Colonic mucosa (tissue), 4 donors: ENCODE measurements at regions not wholly inside any gene's neighbourhood (a gene's known extent, or its start where the extent isn't known, plus 50 kb on each side); places are given as distances from the start of the nearest gene placed in this dataset.

Source experiments
- DNase-seq: peaks from one replicate; pipeline ENCODE4 v3.0.0-alpha.2; 2020
- H3K27ac ChIP-seq: fragments of 200-600 bp; one replicate; pipeline ENCODE4 v1.8.0; 2021
- H3K27me3 ChIP-seq: fragments of 200-600 bp; one replicate; pipeline ENCODE4 v1.8.0; 2021
- H3K36me3 ChIP-seq: fragments of 200-600 bp; one replicate; pipeline ENCODE4 v1.8.0; 2021
- H3K4me1 ChIP-seq: fragments of 200-600 bp; one replicate; pipeline ENCODE4 v1.8.0; 2021; ENCODE audit warnings: mild to moderate bottlenecking
- H3K4me3 ChIP-seq: fragments of 200-600 bp; one replicate; pipeline ENCODE4 v1.8.0; 2021
- H3K9ac ChIP-seq, 2 donors: one replicate each; pipeline ENCODE4 v1.7.0; 2013; ENCODE audit warnings: control low read depth in 2 of 2, low read depth in 2 of 2, low read length in 2 of 2
- H3K9me3 ChIP-seq: fragments of 200-600 bp; one replicate; pipeline ENCODE4 v1.8.0; 2021
- CTCF ChIP-seq: fragments of 200-600 bp; IDR thresholded peaks from one replicate; pipeline ENCODE4 v1.8.0; 2022; ENCODE audit warnings: antibody characterized with exemption, mild to moderate bottlenecking
- intact Hi-C: fragments of 100-400 bp; cut with DNase I; formaldehyde crosslinking; loops from one replicate; pipeline ENCODE4 v1.14.1; 2022
- donor health status: healthy.
- donor health status: DM: no; HTN: no; CAD: no.
- donor health status: DM: no; HTN: no; CAD: no.

- Histone ChIP-seq H3K36me3 (no peaks in the 10 kb centered on the region), H3K9ac (no peak overlapping the region), H3K4me1 (no peaks in the 10 kb centered on the region), H3K27ac (no peak overlapping the region), H3K27me3 (no peaks in the 10 kb centered on the region), H3K9me3 (no peaks in the 10 kb centered on the region), H3K4me3 (no peak overlapping the region)
- no peak for DNase-seq
- no peak for TF ChIP-seq CTCF
- intact Hi-C loops: no loop called here
These were observed 236.9 kb downstream of the BCAS1 start for GRCh38 chr20:53833333-53834061.

GRCh38 chr20:53832499-53832898 lies 237.9 kb downstream of the BCAS1 start:
- H3K27ac ChIP-seq: no peak overlapping the region
- no peaks in the 10 kb centered on the region for H3K27me3 ChIP-seq
- no peak overlapping the region for H3K9ac ChIP-seq
- H3K9me3 ChIP-seq: no peaks in the 10 kb centered on the region
- TF ChIP-seq CTCF: no peak
- no peaks in the 10 kb centered on the region for H3K36me3 ChIP-seq
- intact Hi-C loops: no loop called here
- no peak for DNase-seq
- no peaks in the 10 kb centered on the region for H3K4me1 ChIP-seq
- H3K4me3 ChIP-seq: no peak overlapping the region

DNA sequence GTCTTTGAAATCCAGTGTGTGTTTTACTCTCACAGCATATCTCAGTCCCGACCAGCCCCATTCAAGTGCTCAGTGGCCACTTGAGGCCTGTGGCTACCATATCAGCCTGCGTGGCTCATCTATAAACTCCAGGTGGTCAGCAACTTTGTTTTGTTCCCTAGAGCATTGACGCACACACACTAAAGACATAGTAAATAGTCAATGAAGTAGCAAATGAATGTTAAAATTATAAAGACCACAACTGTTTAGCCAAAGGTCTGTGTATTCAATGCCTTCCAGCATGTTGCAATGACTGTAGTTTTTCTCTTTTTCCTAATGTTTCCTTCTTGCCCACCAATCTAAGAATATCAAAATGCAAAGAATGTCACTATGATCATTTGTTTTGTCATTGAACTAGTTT lies 238.2 kb upstream of the ZNF217 start:
- no peaks in the 10 kb centered on the region for H3K9me3 ChIP-seq
- no peaks in the 10 kb centered on the region for H3K27me3 ChIP-seq
- no peak for TF ChIP-seq CTCF
- H3K4me1 ChIP-seq: no peaks in the 10 kb centered on the region
- intact Hi-C loops: no loop called here
- no peak overlapping the region for H3K4me3 ChIP-seq
- no peaks in the 10 kb centered on the region for H3K36me3 ChIP-seq
- DNase-seq: no peak
- H3K27ac ChIP-seq: no peak overlapping the region
- H3K9ac ChIP-seq: no peak overlapping the region

DNA sequence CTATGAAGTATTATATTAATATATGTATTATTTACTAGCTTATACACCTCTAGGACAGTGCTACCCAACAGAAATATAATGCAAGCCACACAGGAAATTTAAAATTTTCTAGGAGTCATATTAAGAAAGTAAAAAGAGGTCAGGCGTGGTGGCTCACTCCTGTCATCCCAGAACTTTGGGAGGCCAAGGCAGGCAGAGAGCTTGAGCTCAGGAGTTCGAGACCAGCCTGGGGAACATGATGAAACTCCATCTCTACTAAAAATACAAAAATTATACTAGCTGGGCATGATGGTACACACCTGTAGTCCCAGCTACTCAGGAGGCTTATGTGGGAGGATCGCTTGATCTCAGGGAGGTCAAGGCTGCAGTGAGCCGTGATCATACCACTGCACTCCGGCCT lies 237.6 kb upstream of the ZNF217 start:
- Histone ChIP-seq H3K9ac (no peak overlapping the region), H3K4me3 (no peak overlapping the region), H3K9me3 (no peaks in the 10 kb centered on the region), H3K27ac (no peak overlapping the region), H3K4me1 (no peaks in the 10 kb centered on the region), H3K36me3 (no peaks in the 10 kb centered on the region), H3K27me3 (no peaks in the 10 kb centered on the region)
- DNase-seq: no peak
- intact Hi-C loops: no loop called here
- no peak for TF ChIP-seq CTCF

DNA sequence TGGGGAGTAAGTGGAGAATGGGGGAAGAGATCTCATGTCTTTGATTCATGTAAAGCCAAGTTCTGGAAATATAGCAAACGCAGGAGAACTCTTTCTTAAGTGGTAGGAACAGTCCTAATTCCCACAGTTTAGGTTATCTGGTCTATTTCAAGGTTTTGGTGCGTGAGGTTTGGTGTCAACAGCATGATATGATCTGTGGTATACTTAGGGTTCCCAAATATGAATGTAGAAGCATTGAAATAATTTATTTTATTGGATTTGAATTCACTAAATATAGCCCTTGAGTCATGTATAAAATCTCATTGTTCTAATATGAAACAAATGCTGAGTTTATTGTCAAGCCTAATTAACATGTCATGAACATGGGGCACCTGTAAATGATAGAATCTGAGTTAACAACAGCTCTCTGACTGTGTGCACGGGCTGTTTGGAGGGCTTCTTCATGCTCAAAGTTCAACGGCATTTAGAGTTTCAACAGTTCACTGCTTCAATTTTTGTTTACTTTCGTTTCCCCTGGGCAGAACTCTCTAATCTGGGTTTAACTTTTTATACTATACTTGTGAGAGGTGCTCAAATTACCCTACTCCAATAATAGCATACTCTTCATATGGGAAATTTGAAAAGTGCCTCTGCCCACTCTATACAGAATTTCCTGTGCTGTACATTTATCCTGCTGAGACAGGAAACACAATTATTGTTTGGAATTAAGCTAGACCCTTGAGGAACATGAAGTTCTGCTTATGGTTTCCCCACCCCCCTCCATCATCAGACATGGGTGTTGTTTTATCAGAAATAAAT lies 236.3 kb upstream of the ZNF217 start:
- H3K27ac ChIP-seq: peak overlapping the region; percentile 67
- H3K27me3 ChIP-seq: no peaks in the 10 kb centered on the region
- H3K36me3 ChIP-seq: no peaks in the 10 kb centered on the region
- H3K4me1 ChIP-seq: no peaks in the 10 kb centered on the region
- TF ChIP-seq CTCF: no peak
- no peaks in the 10 kb centered on the region for H3K9me3 ChIP-seq
- DNase-seq: no peak
- intact Hi-C loops: no loop called here
- H3K9ac ChIP-seq: peak overlapping the region; percentile 41 to 79
- H3K4me3 ChIP-seq: no peak overlapping the region
